ENCODE measurements at regions not wholly inside any gene's neighbourhood (a gene's known extent, or its start where the extent isn't known, plus 50 kb on each side); places are given as distances from the start of the nearest gene placed in this dataset.

- no peak overlapping the region for H3K4me3 ChIP-seq (replicated peaks; ENCODE audit: low read depth, low read length)
- TF ChIP-seq, protein P1, sequence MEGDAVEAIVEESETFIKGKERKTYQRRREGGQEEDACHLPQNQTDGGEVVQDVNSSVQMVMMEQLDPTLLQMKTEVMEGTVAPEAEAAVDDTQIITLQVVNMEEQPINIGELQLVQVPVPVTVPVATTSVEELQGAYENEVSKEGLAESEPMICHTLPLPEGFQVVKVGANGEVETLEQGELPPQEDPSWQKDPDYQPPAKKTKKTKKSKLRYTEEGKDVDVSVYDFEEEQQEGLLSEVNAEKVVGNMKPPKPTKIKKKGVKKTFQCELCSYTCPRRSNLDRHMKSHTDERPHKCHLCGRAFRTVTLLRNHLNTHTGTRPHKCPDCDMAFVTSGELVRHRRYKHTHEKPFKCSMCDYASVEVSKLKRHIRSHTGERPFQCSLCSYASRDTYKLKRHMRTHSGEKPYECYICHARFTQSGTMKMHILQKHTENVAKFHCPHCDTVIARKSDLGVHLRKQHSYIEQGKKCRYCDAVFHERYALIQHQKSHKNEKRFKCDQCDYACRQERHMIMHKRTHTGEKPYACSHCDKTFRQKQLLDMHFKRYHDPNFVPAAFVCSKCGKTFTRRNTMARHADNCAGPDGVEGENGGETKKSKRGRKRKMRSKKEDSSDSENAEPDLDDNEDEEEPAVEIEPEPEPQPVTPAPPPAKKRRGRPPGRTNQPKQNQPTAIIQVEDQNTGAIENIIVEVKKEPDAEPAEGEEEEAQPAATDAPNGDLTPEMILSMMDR (IDR thresholded peaks at IDR 0.05; ENCODE audit: low read length, missing control alignments) = no peak
- no peak for DNase-seq (ENCODE audit: low read depth)
Measured at GRCh38 chr13:109843695-109844094, 57.3 kb upstream of the IRS2 start.

DNA sequence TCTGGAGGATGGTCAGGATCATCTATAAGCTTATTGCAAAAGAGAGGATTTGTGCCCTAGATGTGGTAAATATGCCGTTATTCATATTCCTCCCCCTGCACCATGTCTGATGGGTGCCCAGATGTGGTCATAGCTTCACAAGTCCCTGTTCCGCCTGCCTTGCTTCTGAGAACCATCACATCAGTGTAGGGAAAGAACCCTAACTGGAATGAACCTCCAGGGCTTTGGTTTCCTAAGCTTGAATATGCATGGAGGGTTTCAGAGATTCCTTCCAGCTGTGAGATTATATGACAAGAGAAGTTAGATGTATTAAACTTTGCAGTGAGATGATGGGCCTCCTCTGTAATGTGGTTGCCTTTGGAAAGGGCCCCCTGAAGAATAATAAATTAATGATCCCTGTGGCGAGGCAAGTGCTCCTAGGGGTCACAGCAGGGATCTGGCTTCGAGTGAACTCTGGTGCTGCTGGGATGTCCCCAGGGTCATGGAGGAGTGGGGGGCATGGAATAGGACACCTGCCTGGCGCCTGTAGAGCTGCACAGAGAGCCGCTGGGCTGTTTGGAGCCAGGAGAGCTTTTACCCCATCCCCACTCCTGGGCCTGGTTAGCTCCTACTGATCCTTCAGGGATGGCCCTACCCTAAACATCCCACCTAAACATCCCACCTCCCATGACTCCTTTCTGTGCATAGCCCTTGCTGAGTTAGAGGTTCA, 56.0 kb upstream of the IRS2 start:
- TF ChIP-seq, protein P1 (IDR thresholded peaks at IDR 0.05; ENCODE audit: low read length, missing control alignments) = no peak
- no peak for DNase-seq (ENCODE audit: low read depth)
- H3K4me3 ChIP-seq (replicated peaks; ENCODE audit: low read depth, low read length) = no peak overlapping the region

DNA sequence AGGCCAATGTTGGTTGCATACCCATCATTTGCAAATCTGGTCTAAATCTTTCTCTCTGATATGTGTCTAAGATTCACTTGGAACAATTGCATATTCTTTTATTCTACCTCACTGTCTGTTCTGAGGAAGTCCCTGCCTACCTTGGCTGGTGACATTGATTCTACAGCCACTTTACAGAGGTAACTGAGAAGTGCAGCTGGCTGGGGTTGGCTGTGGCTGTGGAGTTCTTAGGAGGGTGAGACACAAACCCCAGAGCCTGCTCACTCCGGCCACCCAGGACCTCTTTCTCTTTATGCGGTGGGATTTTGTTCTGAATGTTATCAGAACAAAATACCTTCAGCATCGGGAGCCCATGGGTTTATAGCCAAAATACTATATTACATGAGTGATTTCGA, 54.5 kb upstream of the IRS2 start:
- TF ChIP-seq, protein P1 (IDR thresholded peaks at IDR 0.05; ENCODE audit: low read length, missing control alignments) = no peak
- no peak overlapping the region for H3K4me3 ChIP-seq (replicated peaks; ENCODE audit: low read depth, low read length)
- no peak for DNase-seq (ENCODE audit: low read depth)

DNA sequence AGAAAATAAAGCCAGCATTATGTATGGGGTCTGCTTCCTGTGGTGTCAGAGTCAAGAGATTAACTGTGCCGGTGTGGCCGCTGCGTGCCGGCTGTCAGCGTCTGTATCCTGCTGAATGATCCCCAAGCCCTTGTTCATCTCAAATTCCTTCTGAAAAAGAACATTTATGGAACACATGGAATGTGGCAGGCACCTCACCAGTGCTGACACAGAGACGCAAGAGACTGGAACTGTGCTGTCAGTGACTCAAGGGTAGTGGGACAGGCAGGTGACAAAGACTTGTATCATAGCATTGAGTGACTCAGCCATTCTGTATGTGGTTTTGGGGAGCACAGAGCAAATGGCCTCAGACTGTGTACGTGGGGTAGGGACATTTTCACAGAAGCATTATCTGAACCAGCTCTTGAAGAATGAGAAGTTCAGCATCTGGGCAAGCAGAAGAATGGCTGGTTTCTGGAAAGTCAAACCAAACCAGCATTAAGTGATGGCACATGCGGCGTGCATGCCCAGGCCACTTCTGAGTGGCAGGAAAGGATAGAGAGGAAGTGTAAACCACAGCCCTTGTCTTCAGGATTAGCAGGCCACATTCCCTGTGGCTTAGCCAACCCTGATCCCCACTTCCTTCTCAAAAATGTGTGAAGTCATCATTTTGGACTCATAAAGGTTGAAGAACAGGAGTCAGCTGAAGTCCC, 54.0 kb upstream of the IRS2 start:
- TF ChIP-seq, protein P1 (IDR thresholded peaks at IDR 0.05; ENCODE audit: low read length, missing control alignments) = no peak
- H3K4me3 ChIP-seq (replicated peaks; ENCODE audit: low read depth, low read length) = no peak overlapping the region
- peak; percentile 39 for DNase-seq (ENCODE audit: low read depth)

- H3K4me3 ChIP-seq (replicated peaks; ENCODE audit: low read depth, low read length) = no peak overlapping the region
- TF ChIP-seq, protein P1 (IDR thresholded peaks at IDR 0.05; ENCODE audit: low read length, missing control alignments) = no peak
- no peak for DNase-seq (ENCODE audit: low read depth)
Measured at GRCh38 chr13:109836629-109837607, 50.5 kb upstream of the IRS2 start.
